ENCODE measurements at regions not wholly inside any gene's neighbourhood (a gene's known extent, or its start where the extent isn't known, plus 50 kb on each side); places are given as distances from the start of the nearest gene placed in this dataset.

GRCh38 chr15:70344666-70345065 is 246.9 kb upstream of the TLE3 start:
- TF ChIP-seq EZH2 (IDR thresholded peaks at IDR 0.05; ENCODE audit: low read length, missing control alignments) (no peak), CTCF (conservative IDR thresholded peaks at IDR 0.05 in 1 of 2, IDR thresholded peaks at IDR 0.05 in 1 of 2; ENCODE audit: low read depth in 1 of 2, low read length in 2 of 2) (no peak)
